ENCODE measurements at regions not wholly inside any gene's neighbourhood (a gene's known extent, or its start where the extent isn't known, plus 50 kb on each side); places are given as distances from the start of the nearest gene placed in this dataset.
"Not testable (repeated sequence)": the region's sequence is repeated elsewhere in the genome, so short reads cannot be mapped to it uniquely, and the experiment has no call there.

DNA sequence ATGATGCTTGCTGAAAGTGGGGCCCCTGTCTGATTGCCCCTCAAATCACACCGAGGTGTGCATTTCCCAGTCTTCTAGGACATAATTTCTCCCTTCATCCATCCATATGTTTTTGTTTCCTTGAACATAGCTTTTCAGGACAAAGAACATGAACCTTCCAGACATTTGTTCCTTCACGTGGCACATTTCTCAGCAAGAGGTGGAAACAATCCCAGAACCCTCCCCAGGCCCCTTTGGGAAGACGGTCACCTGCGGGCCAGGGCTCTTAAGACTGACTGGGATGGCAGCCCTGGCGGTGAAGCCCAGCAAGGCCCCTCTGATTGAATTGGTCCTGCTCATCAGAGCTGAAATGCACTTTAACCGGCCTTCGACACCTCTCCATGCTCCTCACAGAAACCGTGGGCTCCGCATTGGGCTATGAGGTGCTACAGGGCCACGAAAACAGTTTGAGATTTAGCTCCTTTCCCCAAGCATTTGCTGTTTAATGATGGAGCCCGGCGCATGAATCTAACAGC, 522.5 kb upstream of the DPP6 start:
- DNase-seq (ENCODE audit: low spot score) = no peak

DNA sequence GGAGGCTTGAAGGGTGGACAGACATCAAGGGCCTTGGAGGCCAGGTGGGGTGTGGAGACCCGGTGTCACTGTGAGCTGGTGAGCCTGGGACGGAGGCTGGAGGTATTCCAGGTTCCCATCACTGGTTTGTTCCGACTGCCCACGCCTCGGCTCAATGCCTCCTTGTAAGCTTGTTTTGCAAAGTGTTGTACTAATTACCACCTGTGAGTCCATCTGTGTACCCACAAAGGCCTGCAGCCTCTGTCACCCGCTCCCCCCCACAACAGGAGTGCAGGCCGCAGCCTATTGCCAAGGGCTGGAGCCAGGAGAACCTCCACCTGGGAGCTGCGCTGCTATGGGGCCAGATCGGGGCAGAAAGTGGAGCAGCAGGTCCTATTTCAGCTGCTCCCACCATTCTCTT, 521.8 kb upstream of the DPP6 start:
- DNase-seq (ENCODE audit: low spot score) = no peak

DNA sequence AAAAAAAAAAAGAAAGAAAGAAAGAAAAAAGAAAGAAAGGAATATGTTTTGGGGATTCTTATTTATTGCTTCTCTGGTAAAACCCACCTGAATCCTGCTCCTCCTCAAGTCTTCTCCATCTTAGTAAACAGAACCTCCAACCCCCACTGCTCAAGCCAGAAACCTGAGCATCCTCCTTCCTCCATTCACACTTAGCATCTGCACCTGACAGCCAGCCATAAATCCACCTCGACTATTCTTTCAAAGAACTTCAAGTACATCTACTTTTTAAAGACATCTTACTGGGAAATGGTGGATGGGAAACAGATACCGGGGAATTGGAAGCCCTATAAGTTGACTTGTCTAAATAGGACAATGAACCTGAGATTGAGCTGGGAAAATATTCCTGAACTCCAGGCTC, 519.9 kb upstream of the DPP6 start:
- no peak for DNase-seq (ENCODE audit: low spot score)

DNA sequence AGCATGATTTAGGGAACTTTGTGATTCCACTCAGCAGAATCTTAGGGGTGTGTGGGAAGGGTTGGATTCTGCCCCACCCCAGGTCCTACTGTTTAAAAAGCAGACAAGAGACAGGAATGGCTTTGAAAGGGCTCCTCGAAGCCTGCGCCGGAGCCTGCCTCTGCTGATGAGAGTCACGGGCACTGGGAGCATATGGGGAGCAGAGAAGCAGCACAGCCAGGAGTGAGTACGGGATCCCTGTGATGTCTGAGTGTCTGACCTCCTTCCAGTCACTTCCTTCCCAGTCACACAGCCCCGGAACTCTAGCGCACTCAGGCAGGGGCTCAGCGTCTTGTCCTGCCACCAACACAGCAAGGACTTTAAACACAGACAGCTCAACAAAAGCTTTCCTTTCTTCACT, 514.9 kb upstream of the DPP6 start:
- DNase-seq (ENCODE audit: low spot score) = no peak

DNA sequence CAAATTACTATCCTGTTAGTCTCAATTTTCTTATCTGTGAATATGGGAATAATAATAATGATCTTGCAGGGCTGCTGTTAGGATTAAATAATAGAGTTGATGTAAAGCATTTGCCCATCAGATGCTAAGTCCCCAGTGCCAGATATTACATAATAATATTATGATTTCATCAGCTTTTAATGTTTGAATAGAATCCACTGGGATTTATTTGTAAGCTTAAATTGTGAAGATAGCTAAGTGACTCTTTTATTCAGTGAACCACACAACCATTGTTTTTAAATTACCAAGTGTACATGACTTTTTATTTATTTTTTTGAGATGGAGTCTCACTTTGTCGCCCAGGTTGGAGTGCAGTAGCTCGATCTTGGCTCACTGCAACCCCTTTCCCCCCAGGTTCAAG, 510.3 kb upstream of the DPP6 start:
- no peak for DNase-seq (ENCODE audit: low spot score)

DNA sequence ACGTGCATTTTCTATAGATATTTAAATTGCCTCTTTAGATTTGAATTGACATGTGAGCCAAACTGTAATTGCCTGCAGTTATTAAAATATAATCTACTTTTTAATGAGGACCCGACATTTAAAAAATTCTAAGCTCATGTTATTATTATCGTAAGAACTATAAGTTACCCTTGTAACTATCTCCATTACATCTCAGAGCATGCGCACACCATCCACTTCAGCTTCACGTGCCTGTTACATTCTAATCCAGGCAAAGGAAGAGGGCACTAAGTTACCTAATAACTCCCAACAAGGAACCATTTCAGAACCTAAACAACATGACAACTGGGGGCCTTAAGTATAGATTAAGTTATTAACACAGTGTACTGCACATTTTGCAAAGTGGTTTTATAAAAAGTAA, 509.0 kb upstream of the DPP6 start:
- DNase-seq (ENCODE audit: low spot score) = no peak

DNA sequence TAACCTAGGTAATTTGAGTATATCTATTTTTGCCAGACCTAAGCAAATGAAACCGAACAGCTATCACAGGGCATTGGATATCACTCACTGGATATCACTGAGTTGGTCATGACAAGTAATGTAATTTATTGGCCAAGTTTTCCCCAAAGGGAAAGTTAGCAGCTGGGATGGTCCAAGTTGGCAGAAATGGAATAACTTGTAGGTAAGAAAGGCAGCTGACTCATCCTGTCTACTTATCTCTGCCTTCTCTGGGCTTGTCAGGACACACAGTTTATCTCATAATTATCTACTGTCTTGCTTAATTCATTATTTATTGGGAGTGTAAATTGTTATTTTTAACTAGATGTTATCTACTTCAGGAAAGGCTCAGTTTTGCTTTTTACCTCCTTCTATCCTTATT, 502.0 kb upstream of the DPP6 start:
- DNase-seq (ENCODE audit: low spot score) = no peak

DNA sequence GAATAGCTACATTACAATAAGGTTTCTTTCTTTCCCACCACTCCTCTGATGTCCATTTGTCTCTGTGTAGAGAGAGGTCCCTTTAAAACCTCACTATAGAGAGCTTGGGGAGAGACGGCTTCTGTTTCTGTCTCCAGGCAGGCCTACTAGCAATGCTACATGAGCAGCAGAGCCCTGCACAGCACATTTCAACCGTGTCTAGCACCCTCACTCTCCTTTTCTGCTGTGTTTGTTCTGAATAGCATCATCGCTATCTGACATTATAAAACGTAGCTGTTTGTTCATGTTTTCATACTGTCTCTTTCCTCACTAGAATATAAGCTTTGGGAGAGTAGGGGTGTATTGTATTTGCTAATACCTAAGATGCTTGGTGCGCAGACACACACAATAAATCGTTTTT, 487.8 kb upstream of the DPP6 start:
- DNase-seq (ENCODE audit: low spot score) = no peak

DNA sequence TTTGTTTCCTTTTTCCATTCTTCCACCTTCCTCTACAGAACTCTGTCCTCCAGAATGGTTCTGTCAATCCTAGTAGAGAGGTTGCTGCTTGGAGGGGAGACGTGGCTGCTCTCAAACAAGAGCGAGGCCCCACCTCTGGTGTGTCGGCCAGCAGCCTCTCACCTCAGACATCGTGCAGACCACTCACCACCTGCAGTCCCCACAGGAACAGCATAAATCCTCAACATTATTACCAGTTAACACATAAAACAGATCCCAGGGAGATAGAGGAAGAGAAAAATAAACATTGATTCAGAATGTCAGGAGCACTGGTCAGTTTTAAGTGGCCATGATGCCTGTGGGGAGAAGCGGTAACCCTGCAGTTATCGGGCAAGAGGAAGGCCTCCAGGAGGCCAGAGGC, 485.9 kb upstream of the DPP6 start:
- DNase-seq (ENCODE audit: low spot score) = no peak

DNA sequence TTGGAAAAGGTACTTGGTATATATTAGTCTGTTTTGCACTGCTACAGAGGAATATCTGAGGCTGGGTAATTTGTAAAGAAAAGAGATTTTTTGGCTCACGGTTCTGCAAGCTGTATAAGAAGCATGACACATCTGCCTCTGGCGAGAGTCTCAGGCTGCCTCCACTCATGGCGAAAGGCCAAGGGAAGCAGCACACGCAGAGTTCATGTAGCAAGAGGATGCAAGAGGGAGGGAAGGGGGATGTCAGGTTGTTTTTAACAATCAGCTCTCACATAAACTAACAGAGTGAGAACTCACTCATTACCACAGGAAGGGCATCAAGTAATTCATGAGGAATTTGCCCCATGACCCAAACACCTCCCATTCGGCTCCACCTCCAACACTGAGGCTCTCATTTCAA, 484.8 kb upstream of the DPP6 start:
- DNase-seq (ENCODE audit: low spot score) = no peak

DNA sequence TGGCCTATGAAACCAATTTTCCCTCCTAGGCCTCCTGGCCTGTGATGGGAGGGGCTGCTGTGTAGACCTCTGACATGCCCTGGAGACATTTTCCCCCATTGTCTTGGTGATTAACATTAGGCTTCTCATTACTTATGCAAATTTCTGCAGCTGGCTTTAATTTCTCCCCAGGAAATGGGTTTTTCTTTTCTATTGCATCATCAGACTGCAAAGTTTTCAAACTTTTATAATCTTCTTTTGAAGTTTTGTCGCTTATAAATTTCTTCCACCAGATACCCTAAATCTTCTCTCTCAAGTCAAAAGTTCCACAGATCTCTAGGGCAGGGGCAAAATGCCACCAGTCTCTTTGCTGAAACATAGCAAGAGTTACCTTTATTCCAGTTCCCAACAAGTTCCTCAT, 482.7 kb upstream of the DPP6 start:
- not testable (repeated sequence) for DNase-seq (ENCODE audit: low spot score)

DNA sequence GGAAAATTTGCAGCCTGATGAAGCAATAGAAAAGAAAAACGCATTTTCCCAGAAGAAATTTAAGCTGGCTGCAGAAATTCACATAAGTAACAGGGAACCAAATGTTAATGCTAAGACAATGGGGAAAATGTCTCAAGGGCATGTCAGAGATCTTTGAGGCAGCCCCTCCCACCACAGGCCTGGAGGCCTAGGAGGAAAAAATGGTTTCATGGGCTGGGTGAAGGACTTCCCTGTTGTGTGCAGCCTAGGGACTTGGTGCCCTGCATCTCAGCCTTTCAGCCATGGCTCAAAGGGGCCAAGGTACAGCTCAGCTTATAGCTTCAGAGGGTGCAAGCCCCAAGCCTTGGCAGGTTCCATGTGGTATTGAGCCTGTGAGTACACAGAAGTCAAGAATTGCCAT, 476.1 kb upstream of the DPP6 start:
- no peak for DNase-seq (ENCODE audit: low spot score)

DNA sequence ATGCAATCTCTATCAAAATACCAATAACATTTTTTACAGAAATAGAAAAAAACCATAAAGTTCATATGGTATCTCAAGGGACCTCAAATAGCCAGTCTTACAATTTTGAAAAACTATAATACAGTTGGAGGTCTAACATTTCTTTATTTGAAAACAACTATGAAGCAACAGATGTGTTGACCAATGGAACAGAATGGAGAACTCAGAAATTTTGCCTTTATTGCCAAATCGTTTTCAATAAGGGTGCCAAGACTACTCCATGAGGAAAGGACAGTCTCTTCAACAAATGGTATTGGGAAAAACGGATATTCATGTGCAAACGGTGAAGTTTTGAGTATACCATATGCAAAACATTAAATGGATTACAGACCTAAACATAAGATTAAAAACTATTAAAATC, 470.8 kb upstream of the DPP6 start:
- DNase-seq (ENCODE audit: low spot score) = no peak

DNA sequence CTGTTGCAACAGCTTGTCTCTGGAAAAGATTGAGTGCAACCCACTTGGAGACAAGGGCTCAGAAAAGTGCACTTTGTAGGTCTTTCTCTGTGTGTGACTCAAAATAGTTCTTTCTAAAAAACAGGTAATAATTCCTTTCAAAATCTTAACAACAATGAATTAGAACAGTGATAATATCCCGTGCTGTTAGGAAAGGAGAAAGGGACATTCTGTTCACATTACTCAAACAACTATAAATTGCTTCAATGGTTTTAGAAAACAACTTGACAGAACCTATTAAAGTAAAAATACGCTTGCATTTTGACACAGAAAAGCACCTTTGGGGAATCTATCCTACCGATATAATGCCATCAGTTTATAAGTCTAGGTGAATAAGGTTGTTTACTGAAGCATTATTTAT, 468.1 kb upstream of the DPP6 start:
- no peak for DNase-seq (ENCODE audit: low spot score)

DNA sequence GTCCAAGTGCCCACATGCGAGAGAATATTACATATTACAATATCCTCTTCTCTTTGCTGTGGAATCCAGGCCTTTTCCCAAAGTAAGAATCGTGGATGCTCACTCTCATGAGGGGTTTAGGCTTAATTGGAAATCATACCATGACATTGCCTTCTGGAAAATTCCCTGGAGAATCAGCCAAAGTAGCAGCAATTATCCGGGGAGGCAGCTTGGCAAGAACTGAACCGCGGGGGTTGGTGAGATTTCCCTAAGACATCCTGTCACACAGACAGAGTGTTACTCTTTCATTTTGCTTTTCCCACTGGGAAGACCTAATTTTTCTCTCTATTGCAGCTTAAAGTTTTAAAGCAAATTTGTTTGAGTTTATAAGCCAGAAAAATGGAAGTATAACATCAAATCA, 463.6 kb upstream of the DPP6 start:
- DNase-seq (ENCODE audit: low spot score) = no peak

DNA sequence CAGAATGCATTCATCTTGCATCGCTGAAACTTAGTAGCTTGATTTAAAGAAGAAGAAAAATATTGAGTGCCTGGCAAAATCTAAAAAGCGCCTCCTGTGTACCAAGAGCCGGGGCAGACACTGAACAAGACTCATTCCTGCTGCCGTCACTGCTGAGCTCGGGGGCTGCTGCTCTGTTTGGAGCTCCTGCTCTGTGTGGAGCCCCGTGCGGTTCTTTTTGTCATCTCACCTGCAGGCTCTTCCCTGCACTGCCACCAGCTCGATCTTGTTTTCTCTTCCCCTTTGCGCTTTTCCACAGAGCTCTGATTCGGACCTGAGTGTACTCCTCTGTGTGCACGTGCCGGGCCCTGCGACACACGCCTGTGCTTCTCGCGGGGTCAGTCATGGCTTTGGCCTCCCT, 462.1 kb upstream of the DPP6 start:
- DNase-seq (ENCODE audit: low spot score) = no peak

DNA sequence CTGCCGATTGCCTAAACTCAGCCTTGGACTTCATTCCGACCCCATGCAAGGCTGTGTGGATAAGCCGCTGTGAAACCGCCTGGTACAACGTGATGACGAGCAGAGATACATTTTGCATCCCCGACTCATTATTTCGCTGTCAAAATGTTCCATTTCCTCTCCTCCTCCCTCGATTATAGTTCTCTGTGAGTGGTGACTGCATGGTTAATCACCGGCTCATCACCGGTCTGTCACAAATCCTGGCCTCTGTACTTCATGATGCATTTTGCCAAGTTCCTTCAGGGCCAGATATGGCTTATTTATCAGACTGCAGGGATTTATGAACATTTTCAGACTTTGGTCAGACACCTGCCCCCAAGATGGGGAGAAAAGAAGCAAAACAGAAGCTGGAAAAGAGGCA, 461.6 kb upstream of the DPP6 start:
- no peak for DNase-seq (ENCODE audit: low spot score)

DNA sequence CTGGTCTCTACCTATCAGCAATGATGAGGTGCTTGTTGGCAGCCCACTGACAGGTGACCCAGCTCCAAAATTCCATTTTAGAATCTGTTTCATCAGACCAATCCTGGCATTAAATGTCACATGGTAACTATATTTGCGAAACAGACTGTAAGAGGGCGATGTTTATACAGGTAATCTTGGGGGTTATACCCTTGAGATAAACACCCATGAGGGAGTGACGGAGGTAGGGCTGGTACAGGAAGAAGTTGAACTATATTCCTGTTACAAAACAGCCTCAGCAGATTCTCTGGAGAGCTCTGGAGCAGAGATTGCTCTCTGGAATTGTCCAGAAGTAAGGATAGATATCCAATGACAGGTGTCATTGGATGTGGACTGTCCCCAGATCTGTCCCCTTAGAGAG, 444.8 kb upstream of the DPP6 start:
- DNase-seq (ENCODE audit: low spot score) = no peak

DNA sequence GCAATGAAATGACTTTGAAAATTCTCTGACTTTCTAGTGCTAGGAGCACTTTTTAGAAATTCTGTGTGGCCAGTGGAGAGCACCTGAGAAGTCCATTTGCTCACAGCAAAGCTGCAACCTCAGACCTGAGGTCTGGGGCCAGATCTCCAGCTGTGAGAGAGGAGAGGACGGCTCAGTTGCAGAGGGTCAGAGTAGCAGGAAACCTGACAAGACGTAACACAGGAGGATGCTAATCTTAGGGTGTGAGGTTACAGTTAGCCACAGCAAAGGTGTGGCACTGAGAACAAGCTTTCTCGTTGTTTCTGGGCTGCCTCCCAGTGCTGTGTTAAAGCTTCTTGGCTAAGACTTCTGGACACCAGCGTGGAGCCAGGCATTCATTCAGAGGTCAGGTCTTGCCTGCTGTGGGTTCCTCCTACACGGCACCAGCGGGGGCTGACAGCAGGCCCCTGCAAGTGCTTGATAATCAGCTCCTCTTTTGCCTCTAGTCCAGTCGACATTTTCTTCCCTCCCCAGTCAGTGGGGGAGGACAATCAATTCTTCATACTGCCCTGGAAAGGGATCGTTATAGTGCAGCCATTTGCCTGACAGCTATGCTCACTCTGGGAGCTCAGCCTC, 435.4 kb upstream of the DPP6 start:
- no peak for DNase-seq (ENCODE audit: low spot score)

DNA sequence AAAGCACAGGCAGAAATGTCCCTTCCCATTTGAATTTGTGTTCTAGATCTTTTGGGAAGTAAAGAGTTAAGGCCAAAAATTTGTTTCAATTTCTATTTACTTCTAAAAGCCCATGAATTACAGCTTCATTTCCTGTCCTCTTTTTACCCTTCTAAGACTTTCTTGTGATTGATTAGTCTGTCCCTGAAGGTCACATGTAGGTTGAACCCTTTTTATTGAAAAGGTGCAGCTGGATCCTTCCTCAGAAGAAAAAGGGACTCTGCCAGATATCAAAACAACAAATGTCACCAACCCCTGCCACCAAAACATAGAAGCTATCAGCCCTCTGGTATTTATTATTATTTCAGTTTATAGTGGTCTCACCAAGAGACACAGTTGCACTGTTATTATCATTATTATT, 424.9 kb upstream of the DPP6 start:
- no peak for DNase-seq (ENCODE audit: low spot score)

DNA sequence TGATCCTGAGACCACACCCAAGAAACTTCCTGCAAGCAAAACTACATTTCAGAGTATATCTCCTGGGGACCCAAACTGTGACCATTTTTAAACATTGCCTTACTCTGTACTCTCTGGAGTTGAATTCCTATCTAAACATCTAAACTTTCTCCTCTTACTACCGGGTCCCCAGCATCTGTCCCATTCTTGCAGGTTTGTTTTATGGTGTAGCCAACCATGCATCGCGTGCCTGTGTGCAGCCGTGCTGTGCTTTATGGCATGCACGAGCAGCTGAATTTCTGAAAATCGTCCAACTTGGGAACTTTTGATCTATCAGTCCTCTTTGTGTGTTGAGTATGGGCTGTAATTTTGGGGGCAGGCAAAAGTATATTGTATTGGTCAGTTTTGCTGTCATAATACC, 423.8 kb upstream of the DPP6 start:
- no peak for DNase-seq (ENCODE audit: low spot score)

DNA sequence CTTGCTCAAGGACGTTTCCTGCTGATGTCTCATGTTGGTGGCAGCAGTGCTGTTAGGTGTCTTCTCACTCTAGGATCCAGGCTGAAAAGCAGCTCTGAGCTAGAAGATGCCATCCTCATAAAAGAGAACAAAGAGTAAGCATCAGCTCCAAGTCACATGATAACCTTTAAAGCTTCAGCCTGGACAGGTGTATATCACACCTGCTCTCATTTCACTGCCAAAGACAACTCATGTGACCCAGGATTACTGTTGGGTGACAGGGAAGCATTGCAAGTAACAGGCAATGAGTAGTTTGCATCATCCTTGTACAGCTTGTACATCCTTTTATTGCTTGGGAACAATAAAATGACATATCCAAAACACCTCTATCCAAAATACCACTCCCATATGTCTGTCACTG, 423.4 kb upstream of the DPP6 start:
- no peak for DNase-seq (ENCODE audit: low spot score)

DNA sequence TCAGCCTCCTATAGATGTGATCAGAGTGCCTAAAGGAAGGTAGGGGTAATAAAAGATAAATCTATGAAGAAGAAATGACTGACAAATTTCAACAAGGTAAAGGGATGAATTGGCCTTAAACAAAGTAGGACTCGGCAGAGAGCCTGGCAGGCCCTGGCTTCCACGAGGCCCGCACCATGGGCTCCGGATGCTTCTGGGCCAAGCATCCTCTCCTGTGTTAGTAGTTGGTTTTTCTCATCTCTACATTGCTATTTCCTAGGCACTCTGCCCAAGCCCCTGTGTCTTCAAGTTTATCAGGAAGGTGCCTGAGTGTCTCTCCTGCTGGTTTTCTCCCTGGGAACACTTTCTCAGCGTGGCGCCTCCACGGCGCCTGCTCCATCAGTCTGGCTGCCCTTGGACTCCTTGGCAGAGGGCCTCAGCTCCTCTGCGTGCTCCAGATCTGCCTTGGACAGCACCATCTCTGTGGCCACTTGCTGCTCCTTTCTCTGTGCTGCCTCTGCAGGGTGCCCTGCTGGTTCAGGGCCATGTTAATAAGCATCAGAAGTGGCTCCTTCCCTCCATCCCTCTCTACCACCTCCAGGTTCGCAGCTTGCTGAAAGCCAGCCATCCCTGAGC, 413.3 kb upstream of the DPP6 start:
- DNase-seq (ENCODE audit: low spot score) = no peak

DNA sequence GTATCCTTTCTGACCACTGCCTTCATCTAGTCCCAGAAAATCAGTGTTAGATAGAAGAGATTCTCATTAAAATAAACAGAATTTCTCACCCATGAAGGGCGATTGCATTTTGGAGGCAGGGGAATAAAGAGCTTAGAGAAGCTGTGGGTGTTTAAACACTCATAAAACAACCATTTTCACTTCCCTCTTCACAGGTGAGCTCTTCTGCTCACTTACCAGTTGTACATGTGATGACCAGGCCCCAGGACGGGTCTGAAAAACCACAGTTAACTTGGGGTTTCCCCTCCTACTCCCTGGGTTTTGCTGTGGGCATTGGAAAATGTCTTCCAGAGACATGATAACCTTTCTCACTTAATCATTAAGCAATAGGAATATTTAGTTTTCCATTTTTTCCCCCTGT, 411.6 kb upstream of the DPP6 start:
- no peak for DNase-seq (ENCODE audit: low spot score)

Measured in germinal center (tissue), 1 donor.